ENCODE measurements at regions not wholly inside any gene's neighbourhood (a gene's known extent, or its start where the extent isn't known, plus 50 kb on each side); places are given as distances from the start of the nearest gene placed in this dataset.

DNA sequence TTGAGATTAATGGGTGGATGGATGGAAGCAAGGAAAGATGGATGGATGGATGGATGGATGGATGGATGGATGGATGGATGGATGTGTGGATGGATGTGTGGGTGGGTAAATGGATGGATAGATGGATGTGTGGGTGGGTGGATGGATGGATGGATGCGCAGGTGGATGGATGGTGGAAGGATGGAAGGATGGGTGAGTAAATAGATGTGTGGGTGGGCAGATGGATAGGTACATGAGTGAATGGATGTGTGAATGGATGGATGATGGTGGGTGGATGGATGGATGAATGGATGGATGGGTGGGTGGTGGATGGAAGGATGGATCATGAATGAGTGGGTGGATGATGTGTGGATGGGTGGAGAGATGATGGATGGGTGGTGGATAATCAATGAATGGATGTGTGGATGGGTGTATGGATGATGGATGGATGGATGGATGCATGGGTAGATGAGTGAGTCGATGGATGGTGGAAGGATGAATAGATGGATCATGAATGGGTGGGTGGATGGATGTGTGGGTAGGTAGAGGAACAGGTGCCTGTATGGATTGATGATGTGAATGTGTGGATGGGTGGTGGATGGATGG, 375.2 kb downstream of the BRD1 start:
- DNase-seq = no peak

DNA sequence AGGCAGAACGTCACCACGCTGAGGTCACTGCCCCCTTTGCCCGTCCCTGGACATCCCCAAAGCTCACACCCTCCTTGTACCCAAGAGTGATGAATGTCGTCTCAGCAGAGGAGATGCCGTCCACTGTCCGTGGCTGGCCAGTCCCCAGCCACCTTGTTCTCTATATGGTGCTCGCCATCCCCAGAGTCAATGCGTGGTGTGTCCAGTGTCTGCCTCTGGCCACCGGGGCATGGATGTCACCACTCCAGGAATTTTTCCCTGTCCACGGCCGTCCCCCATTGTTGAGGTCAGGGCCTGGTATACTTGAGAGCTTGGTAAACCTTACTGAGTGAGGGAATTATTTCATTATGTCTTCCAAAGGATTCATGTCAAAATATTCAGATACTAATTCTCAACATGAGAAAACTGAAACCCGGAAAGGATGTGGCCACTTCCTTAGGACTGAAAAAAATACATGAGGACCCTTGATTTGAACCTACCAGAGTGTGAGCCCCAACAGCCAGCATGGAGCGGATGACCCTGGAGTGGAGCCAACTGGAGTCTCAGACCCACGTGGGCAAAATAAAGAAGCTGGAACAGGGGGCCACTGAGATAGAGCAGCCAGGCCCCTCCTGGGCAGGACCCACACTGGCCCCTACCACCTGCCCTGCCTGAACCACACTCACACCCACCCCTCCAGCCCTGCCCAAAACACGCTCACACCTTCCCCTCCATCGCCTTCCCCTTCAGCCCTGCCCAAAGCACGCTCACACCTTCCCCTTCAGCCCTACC, 376.4 kb downstream of the BRD1 start:
- DNase-seq = no peak

DNA sequence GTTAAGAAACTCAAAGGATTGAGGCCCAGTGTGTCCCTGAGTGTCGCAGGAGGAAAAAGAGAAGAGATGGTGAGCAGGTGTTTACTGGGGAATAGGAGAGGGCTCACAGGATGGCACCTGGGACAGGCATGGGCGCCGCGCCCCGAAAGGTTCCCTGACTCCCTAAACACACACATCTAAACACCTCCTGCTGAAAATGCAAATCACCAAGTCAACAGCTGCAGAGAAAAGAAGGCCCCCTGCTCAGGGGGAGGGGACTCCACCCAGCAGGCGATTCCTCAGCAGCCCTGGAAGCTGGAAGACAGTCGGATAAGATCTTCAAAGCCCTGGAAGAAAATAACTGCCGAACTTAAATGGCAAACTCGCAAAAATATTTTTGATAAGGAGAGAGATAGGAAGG, 377.2 kb downstream of the BRD1 start:
- DNase-seq = no peak

DNA sequence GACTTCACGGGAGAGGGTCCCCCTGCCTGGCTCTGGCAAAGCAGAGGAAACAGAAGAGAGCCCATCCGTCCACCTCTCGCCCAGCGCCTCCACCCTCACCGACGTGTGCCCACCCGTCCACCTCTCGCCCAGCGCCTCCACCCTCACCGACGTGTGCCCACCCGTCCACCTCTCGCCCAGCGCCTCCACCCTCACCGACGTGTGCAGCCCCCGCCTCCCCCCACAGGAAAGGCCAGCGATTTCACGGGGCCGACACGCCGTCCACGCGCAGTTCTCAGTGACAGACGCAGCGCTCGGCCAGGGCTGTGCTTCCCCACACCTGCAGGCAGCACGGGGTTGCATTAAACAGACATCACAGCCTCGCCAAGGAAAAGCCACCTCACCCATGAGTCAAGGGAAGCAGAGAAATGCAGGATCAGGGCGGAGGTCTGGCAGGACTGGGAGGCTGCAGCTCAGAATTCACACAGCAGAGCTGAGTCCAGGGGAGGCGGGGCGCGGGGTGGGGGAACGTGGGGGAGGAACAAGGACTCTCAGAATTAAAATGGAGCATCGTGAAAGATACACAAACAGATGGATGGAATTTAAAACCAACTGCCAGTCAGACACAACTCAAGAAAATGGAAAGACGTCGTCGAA, 377.7 kb downstream of the BRD1 start:
- DNase-seq = no peak

DNA sequence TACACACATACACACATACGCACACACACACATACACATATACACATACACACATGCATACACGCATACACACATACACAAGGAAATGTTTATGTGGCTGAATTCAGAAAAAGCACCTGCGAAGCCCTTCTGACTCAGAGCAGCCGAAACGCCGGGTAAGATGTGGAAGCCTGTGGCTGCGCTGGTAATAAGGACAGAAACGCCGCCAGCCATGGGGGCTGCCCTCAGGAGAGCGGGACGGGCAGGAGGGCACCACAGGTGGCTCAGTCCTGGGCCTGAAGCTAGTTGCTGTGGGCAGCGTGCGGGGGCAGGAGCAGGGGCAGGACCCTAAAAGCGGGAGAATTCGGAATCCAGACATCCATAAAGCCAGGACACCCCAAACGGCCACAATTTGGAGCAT, 378.3 kb downstream of the BRD1 start:
- no peak for DNase-seq

DNA sequence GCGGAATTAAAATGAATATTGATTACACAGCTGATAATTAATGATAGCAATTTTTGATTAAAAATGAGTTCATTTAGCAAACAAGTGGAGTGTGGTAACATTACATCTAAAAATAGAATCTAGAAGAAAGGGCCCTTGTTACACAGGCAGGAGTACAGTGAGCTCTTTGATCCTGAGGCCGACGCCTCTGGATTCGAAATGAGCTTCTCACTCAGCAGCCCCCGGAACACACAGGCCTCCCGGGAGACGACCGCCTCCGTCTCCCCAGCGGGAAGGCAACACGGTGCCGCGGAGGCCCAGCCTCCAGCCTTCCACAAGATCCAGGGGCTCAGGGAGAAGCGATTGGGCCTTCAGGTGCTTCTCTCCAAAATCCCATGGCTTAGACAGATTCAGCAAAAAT, 379.1 kb downstream of the BRD1 start:
- no peak for DNase-seq

DNA sequence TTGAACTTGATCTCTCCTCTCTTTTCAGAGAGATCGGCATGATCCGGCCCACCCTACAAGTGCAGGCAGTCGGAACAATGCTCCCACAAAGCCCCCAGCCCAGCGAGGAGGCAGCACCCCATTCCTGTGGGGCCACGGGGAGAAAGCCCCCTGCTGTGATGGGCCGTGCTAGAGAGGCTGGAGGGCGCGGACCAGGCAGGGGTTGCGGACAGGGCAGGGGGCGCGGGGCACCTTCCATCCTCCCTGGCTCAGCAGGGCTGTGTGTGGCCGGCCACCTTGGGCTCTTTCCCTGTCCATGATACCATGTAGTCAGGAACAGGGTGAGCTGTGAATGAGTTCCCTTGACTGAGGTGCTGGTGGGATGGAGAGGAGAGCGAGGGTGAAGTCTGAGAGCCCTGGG, 379.8 kb downstream of the BRD1 start:
- DNase-seq = no peak

DNA sequence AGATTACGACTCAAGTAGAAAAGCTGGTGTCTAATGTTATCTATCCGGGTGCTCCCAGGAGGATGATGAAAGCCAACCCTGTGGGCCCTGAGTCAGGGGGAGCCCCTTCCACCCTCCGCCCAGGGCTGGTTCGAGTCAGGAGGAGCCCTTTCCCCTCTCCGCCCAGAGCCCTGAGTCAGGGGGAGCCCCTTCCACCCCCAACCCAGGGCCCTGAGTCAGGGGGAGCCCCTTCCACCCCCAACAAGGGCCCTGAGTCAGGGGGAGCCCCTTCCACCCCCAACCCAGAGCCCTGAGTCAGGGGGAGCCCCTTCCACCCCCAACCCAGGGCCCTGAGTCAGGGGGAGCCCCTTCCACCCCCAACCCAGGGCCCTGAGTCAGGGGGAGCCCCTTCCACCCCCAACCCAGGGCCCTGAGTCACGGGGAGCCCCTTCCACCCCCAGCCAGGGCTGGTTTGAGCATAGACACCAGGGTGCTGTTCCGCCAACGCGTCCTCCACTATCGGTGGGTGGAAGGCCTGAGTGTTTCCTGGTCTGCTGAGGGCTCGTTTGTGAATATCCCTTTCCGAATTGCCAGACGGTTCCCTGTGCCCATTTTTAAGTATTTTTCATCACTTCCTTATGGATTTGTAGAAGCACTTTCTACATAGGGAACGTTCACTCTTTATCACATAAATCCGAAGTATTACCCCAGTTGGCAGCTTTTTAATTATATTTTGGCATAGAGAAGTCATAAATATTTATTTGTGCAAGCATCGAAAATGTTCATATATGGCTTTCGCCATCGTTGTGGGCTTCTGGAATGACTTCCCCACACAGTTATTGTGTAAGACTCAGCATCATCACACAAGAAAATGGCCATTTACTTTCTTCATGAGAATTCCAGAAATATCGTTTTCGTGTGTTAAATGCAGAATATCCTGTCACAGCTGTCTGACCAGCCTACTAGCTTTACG, 380.6 kb downstream of the BRD1 start:
- DNase-seq = peak; percentile 49 to 61

DNA sequence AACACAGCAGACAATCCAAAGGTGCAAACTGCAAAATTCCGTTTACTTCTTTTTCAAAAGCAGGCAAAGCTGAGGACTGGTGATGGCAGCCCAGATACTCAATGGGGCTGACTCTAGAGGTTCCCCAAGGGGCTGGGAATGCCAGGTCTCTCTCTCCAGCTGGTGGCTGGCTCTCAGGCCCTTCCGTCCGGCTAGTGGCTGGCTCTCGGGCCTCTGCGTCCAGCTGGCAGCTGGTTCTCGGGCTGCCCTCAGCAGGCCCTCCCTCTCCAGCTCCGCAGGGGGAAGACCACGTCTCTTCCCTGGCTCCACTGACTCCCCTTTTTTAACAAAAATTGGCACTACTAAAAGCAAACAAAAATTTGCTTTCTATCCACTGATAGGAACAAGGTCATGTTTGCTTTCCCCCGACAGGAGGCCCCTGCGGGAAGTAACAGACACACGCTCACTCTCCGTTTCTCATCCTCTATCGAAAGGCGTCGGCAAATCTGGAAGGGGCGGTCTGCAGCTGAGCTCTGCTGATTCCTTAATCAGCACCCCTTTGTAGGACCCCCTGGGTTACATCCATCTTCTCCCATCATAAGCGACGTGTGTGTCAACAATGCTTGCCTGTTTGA, 381.4 kb downstream of the BRD1 start:
- DNase-seq = no peak

DNA sequence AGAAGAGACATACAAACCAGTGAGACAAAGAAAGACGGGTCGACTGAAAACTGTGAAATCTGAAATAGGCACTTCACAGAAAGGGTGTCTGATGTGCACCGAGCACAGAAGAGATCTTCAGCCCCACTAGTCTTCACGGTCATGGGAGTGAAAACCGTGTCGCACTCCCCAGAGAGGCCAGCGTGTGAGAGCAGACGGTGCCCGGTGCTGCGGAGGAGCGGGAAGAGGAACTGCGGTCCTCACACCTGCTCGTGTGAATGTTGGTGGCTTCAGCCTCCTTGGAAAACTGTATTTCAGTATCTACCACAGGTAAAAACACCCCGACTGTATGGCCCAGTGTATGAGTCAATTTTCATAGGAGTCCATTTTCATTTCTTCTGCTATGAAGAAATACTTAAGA, 382.9 kb downstream of the BRD1 start:
- no peak for DNase-seq

DNA sequence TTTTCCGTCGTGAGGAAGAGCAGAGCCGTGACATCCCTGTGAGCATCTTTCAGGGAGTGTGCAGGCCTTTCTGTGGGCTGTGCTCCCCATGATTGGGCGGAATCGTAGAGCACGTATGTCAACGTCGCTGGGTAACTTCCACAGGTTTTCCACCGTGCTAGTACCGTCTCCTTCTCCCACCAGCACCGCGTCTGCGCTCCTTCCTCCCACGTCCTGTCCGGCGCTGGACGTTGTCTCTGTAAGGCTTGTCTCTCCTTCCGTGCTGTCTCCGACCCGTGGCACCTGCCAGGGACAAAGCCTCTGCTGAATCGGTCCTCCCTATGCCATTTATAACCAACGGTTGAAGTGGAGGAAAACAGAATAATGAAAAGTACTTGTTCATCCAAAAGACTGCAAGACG, 386.7 kb downstream of the BRD1 start:
- DNase-seq = no peak

DNA sequence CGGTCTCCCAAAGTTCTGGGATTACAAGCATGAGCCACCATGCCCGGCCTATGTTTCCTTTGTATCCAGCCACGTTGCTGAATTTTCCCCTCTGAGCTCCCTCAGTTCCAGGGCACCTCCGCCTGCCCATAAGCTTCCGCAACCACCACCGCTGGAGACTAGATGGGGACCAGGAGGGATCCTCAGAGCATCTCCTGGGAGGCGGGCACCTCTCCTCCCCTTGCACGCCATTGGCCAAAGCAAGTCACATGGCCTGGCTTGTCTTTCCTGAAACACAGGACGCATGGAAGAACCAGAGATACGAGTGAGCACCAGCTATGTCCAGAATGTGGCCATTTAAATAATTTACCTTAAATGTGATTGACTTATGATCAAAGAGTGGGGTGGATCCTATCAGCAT, 388.3 kb downstream of the BRD1 start:
- no peak for DNase-seq

DNA sequence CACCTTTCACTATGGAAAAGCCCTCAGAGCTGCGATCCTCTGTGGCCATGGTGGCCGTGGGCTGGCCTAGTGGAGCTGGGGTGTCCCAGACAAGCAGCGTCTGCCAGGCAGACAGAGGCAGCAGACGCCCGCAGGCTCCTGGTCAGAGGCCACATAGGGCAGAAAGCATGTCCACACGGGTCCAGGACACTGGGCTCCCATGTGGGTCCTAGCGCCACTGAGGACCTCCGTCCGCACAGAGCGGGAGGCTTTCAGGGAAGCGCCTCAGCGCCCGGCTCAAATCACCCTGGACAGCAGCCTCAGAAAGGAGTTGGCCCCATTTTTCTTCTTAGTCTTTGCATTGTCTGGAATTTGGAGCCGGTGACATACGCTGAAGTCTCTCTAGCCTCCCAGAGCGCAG, 389.7 kb downstream of the BRD1 start:
- DNase-seq = no peak

DNA sequence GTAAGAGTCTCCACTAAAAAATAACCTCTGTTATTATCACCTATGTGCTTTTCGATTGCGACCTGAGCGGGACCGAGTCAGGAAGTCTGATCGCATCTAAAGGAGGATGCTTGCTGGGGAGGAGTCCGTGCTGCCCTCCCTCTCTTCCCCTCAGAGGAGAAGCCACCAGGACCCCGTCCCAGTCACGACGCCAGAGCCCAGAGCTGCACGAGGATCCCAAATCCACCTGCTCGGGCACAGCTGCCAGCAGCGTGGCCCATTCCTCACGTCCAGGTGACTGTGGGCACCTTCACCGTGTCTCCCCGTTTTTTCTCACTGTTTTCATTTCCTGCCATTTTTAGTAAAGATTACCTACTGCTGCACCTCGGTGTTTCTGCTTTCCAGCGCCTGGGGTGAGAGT, 390.3 kb downstream of the BRD1 start:
- DNase-seq = no peak

DNA sequence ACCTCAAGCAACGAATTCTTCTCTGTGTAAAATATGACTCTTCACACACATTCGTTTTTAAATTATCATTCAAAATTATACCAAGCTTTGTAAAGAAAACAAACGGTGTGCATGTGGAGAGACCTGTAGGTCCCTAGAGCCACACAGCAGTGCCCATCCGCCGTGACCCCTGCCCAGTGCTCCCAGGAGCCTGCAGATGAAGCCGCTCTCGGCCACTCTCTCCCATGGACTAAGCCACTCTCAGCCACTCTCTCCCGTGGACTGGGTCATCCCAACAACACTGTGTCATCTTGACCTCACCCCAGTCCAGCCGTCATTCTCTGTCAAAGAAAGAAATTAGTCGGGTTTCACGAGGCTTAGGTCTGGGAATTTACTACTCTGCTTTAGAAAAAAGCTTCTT, 391.6 kb downstream of the BRD1 start:
- DNase-seq = no peak

DNA sequence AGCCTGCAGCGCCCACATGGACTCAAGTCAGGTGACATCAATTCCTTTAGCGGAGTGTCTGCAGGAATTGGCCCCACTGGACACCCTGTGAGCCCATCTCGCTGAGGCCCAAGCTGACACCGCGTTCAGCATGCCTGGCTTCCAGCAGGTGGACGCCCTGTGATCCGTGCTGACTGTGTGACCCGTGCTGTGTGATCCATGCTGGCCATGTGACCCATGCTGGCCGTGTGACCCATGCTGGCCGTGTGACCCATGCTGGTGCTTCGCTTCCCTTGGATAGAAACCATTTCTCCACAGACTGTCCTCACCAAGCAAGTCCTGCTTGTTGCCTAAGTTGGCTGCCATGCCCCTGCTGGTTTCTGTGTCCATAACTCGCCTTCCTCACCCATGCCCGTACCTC, 392.1 kb downstream of the BRD1 start:
- DNase-seq = no peak

DNA sequence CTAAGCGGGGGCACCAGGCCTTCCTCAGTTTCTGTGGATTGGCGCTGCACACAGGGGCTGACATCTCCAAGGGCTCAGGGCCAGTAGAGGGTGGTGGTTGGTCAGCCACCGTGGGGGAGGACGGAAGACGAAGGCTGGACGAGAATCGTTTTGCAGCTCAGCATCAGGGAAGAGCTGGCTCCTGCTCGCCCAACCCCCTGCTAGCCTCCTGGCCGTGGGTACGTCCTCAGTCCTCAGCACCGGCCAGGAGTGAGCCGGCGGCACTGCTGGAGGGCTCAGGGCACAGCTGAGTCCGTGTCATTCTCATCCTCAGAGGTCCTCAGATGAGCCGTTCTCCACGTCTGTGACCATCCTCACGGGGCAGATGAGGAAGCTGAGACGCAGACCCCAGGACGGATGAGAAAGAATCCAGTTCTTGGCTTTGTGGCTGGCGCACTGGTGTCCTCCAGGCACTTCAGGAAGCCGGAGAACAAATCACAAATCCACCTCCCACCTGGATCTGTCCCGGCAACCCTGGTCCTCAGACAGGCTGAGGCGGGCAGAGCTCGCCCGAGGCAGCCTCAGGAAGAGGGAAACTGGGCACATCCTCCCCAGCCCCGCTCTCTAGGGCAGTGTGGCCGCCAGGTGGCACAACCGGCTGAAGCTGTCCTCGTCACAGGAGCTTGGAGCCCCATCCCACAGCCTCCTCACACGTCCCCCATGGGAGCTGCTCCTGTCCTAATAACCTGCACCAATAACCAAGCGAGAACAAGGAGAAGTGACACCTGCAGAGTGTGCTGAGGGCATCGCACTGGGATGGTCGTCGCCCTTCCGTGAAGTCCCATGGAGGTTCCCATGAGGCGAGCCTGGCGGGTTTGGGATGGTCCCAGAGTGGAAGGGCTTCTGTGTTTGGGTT, 393.7 kb downstream of the BRD1 start:
- no peak for DNase-seq

DNA sequence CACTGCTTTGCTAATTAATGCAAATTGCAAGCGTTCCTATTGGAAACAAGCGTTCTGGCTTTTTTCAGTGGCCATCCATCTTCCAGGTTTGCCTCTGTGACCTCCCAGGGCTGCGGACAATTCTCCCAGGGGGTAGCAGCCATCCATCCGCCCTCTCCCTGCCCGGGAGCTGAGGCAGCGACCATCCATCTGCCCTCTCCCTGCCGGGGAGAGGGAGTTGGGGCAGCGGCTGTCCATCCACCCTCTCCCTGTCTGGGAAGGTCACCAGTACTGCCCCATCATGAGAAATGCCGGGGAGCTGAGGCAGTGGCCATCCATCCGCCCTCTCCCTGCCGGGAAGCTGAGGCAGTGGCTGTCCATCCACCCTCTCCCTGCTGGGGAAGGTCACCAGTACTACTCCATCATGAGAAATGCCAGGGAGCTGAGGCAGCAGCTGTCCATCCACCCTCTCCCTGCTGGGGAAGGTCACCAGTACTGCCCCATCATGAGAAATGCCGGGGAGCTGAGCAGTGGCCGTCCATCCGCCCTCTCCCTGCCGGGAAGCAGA, 394.7 kb downstream of the BRD1 start:
- no peak for DNase-seq

DNA sequence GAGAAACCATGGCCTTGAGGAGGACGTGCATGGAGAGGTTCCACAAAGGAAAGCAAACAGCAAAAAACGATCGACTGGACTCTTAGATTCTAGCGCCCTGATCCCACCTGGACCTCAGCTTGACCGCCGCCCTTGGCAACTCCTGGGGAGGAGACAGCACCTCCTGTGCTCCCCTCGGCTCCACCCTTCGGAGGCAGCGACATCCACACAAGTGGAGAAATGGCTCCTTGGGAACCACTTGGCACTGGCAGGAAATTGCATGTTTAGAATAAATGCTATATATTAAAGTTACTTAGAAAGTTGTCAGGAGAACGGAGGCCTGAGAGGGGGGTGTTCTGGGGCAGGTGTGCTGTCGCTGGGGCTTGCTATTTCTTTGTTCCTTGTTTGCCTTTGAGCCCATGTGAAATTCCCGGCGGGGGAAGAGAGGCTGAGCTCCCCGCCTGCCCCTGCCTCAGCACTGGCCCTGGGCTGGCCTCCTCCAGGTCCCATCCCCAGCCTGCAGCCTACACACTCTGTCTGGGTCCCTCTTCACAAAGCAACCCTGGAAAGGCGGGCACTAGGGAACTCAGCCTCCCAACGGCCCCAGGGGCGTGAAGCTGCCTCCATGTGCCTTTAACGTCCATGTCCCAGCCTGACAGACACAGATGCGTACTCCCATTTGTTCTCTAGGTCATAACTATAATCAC, 395.3 kb downstream of the BRD1 start:
- no peak for DNase-seq

DNA sequence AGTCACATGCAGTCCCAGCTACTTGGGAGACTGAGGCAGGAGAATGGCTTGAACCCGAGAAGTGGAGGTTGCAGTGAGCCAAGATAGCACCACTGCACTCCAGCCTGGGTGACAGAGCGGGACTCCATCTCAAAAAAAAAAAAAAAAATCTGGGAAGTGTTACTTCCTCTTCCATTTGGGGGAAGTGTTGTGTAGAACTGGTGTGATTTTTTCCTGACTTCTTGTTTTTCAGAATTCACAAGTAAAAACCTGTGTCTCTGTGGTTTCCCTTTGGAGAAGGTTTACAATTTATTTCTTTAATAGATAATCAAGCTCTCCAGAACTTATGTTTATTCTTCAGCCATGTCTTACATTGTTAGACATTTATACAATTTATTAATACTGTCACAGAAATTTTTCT, 396.1 kb downstream of the BRD1 start:
- no peak for DNase-seq

DNA sequence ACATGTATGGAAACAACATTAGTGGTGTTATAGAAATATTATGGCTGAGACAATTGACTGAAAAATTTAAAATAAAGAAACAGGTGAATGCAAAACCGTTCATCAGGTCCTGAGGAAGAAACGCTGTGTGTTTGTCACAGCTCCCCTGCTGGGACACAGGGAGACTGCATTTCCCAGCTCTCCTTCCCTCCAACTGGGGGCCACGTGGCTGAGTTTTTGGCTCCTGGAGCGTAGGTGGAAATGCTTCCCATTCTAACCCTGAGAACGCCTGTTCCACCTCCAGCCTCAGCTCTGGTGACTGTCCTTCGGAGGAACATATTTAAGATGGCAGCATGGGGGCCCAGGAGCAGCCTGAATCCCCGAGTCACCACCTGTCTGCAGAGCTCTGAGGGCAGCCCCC, 398.6 kb downstream of the BRD1 start:
- no peak for DNase-seq

All from activated T-cell treated with anti-CD3 and anti-CD28 coated beads, Interleukin-2, amount 50 U/mL, for 48 hours (primary cell).